HL-60 (cell line): ENCODE measurements at regions not wholly inside any gene's neighbourhood (a gene's known extent, or its start where the extent isn't known, plus 50 kb on each side); places are given as distances from the start of the nearest gene placed in this dataset.

ENCODE experiments used
- CTCF ChIP-seq: IDR thresholded peaks from one replicate; pipeline ENCODE4 v1.5.1; 2011; ENCODE audit warnings: low read length, control low read depth, inconsistent platforms; ENCODE audit not compliant: insufficient read depth
- REST ChIP-seq: IDR thresholded peaks from 2 replicates; pipeline ENCODE4 v1.6.1; 2012; ENCODE audit warnings: low read depth; ENCODE audit not compliant: insufficient replicate concordance

GRCh38 chr14:86596024-86596423 lies 1066.1 kb downstream of the FLRT2 start:
- no peak for TF ChIP-seq CTCF
- TF ChIP-seq REST, result no peak
